NT2/D1 (cell line): ENCODE measurements at regions not wholly inside any gene's neighbourhood (a gene's known extent, or its start where the extent isn't known, plus 50 kb on each side); places are given as distances from the start of the nearest gene placed in this dataset.

Experiments used
- SUZ12 ChIP-seq: IDR thresholded peaks from 2 replicates; pipeline ENCODE4 v1.6.1; 2011; ENCODE audit not compliant: insufficient read length, insufficient read depth; ENCODE audit errors: extremely low read depth
- YY1 ChIP-seq: IDR thresholded peaks from 2 replicates; pipeline ENCODE4 v1.6.1; 2011; ENCODE audit not compliant: insufficient read length, insufficient read depth
- ZNF274 ChIP-seq: IDR thresholded peaks from 2 replicates; pipeline ENCODE4 v1.6.1; 2011; ENCODE audit warnings: mild to moderate bottlenecking, low read depth, low read length

- no peak for TF ChIP-seq SUZ12
- TF ChIP-seq ZNF274: no peak
- no peak for TF ChIP-seq YY1
Observed at GRCh38 chr5:155827949-155828348, 499.0 kb upstream of the SGCD start.
